Activated CD4-positive, alpha-beta T cell treated with anti-CD3 and anti-CD28 coated beads for 48 hours (primary cell): ENCODE measurements at regions not wholly inside any gene's neighbourhood (a gene's known extent, or its start where the extent isn't known, plus 50 kb on each side); places are given as distances from the start of the nearest gene placed in this dataset.

Experiments used
- DNase-seq: peaks from one replicate; pipeline ENCODE4 v3.0.0-alpha.2; 2020

DNA sequence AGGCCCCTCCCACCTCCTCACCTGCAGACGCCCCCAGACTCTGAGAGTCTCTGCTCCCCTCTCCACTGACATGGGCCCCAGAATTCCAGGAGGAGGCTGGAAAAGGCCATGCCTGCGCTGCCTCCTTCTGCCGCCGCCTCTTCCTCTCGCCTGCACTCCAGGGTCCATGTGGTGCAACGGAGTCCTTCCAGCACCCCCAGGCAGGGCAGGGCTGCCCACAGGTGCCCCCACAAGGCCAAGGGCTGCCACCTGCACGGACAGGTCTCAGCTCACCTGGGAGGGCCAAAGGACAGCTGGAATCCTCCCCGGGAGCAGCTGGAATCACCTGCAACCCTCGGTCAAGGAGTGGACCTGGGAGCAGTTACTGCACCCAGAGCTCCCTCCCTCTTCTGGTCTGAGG is 194.9 kb downstream of the RBFOX3 start:
- DNase-seq = no peak

DNA sequence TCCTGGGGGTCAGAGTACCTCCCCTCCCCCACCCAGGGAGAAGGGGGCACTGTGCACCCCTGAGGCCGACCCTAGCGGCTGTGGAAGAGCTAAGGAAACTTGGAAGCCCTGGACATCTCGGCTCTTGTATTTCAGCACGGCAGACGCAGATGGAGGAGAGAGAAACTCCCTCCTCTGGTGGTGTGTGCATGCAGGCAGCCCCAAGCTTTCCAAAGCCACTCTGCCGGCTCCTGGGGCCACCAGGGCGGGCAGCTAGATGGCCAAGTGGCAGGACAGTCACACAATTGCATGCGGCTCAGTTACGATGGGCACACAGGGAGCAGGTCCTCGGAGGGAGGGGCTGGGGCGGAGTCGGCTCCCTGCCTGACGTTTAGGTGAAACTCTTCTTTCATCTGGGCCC is 195.5 kb downstream of the RBFOX3 start:
- DNase-seq = no peak

DNA sequence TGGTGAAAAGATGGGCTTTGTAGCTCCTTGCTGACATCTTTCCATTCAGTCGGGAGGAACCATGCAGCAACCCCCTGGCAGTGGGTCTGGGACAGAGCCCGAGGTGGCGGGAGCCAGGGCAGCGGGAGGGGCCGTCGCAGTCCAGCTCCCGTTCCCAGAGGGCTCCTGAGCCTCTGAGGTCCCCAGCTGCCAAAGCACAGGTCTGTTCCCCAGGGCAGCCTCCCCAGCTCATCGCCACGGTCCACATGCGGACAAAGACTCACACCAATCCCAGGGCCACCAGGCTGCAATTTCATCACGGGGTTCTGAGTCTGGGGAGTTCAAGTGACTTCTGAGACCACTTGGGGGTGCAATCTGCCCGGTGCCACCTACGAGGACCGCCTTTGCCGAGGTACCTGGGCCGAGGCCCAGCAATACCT is 196.0 kb downstream of the RBFOX3 start:
- no peak for DNase-seq

DNA sequence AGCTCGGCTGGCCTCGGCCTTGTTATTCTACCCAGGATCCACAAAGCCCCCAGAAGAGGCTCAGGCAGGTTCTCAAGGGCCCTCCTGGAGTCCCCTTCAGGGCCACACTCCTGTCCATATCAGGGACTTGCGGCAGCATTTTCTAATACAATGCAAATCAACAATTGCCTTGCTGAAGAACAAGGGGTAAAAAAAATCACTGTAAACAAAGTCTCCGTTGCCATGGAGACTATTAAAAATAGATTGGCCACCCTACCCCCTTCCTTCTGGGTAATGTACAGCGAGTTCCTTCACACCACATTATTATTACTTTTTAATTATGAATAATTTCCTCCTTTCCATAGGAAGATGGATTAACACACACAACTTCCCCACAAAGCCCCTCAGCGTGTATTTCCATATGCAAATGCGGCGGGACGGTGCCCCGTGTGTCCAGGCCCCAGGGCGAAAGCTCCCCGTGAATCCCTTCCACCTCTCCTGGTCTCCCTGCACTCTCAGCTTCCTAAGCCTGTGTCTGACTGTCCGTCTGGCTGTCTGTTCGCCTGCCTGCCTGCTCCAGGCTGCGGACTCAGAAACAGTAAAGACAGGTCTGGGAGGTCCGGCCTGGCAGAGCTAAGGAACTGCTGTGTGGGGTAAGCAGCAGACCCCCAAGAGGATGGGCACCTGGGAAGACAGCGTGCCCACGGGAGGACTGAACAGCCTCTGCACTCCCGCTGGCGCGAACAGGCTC is 196.6 kb downstream of the RBFOX3 start:
- no peak for DNase-seq

DNA sequence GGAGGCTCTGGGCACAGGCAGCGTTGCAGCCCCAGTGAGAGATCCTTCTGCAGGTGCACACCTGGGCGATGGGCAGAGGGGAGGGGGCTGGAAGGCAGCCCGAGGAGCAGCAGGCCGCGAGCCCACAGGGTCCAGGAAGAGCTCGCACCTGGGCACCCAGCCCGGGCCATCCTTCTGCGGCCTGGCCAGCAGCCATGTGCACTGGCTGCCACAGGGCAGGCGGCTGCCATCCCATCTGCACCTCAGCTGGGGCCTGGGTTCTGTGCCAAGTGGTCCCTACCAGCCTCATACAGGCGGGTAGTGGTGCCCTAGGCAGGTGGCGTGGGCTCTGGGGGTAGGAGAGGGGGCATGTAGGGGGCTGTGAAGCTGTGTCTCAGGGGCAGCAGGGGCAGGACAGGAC is 197.2 kb downstream of the RBFOX3 start:
- DNase-seq = no peak

DNA sequence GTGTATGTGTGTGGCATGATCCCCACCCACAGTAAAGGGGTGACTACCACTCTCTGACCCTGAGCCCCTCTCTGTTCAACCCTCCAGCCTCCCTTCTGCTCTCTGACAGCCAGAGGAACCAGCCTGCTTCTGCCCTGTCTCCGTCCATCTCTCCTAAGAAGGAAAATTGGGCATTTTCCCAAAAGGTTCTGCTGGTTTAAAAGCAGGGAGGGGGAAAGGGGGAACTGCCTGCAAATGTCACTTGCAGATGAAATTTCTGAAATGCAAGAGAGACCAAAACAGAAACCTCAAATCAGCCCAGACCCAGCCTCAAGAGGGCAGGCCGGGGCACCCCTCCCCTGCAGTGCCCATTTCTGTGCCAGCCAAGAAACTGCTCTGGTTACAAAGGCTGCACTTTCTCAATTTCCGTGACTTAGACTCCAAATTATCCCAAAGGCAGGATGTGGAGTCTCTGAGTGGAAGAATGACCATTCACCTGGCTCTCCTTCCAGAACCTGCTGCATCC is 197.9 kb downstream of the RBFOX3 start:
- no peak for DNase-seq

DNA sequence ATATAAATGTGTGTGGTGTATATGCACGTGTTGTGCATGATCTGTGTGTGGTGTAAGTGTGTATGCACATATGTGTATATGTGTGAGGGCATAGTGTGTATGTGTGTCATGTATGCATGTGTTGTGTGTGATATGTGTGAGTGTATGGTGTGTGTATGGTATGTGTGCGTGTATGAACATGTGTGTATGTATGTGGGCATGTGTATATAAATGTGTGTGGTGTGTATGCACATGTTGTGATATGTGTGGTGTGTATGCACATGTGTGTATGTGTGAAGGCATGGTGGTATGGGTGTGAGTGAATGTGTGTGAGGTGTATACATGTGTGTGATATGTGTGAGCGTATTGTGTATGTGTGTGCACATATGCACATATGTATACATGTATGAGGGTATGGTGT is 198.7 kb downstream of the RBFOX3 start:
- no peak for DNase-seq

DNA sequence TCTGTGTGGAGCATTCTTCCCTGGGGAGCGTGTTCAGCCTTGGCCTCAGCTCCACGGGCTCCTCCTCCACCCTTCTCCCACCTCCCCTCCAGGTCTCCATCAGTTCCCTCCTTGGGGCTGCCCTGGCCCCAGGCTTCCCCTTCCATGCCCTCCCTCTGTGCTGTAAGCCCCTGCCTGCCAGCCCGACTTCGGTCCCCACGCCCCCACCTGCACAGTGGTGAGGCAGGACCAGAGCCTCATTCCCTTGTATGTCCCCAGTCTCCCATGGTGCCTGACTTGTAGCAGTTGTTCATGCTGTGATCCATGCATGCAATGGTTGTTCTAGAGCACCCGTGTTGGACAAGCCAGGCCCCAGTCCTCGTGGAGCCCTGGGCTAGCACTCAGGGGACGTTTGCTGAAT is 199.4 kb downstream of the RBFOX3 start:
- no peak for DNase-seq

- DNase-seq = no peak
Observed at GRCh38 chr17:79410681-79411080, 200.2 kb downstream of the RBFOX3 start.

DNA sequence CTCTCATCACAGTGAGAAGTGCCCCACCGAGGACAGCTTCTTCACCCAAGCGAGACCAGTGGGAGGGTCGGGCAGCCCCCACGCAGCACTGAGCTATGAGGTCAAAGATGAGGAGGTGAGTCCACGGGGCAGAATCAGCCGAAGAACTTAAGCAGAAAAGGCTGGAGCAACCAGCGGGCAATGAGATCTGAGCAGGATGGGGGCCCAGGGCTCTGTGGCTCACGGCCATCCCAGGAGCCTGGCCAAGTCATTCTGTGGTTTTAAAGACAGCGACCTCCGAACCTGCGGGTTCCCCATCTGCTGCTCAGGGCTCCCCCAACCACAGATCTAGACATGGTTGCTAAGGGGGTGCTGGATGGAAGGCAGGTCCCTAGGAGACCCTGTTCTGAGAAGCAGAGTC is 202.6 kb downstream of the RBFOX3 start:
- DNase-seq = no peak

DNA sequence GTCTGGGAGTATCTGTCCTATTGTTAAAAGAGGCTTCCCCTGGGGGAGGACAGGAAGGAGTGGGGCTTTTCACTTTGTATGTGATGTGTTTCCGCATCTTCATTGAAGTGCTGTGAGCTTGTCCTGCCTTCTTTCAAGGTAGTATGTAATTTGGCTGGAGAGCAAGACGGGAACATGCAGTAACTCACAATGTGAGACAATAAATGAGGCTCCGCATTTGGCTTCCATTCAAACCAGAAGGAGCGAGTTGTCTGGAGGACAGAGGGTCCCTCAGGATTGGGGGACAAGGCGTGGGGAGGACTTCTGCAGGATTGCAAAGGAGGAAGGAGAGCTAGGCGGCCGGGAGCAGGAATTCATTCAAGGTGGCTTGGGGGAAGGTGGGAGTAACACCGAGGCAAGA is 203.5 kb downstream of the RBFOX3 start:
- no peak for DNase-seq

GRCh38 chr17:79406316-79406715 is 204.5 kb downstream of the RBFOX3 start:
- no peak for DNase-seq

DNA sequence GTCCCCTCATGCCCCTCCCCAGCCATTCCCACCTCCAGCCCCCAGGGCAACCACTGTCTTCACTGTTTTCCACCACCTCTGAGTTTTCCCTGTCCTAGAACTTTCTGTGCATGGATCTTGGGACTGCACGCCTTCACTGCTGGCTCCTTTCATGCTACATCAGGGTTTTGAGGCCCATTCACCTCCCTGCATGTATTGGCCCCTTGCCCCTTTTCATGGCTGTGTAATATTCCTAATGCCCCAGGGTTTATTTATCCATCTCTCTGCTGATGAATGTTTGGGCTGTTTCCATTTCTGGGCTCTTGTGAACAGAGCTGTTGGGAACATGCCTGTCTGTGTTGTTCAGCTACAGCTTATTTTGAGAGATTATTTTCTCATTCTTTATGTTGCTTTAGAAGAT is 205.0 kb downstream of the RBFOX3 start:
- DNase-seq = no peak

DNA sequence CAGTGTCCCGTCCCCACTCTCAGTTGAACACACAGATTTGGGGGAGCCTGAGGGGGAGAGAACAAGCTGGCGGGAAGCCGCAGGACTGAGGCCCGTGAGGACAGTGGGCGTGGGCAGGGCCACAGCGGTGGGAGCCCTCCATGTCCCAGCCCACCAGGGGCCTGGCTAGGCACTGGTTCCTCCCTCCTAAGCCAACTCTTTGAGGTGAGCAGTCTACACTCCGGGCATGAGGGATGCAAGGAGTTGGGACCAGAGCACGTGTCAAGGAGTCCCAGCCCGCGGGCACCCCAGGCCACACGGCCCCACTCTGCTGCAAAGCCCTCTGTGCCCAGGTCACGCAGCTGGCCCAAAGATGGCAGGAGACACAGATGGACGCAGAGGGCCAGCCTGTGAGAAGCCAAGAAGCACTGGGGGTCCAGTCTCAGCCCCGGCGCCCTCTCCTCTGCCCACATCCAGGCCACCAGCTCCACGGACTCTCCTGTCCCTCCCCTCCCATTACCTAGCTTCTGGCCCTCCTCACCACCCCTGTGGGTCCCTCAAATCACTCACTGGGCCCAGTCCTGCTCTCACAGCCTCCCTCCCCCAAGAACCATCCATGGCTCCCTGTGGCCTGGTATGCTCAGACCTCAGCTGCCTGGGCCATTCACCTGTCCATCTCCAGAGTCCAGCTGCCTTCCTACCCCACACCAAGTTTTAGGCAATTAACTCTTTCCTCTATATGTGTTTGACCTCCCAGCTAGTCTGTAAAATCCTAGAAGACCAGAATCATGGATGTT is 206.5 kb downstream of the RBFOX3 start:
- DNase-seq = no peak

DNA sequence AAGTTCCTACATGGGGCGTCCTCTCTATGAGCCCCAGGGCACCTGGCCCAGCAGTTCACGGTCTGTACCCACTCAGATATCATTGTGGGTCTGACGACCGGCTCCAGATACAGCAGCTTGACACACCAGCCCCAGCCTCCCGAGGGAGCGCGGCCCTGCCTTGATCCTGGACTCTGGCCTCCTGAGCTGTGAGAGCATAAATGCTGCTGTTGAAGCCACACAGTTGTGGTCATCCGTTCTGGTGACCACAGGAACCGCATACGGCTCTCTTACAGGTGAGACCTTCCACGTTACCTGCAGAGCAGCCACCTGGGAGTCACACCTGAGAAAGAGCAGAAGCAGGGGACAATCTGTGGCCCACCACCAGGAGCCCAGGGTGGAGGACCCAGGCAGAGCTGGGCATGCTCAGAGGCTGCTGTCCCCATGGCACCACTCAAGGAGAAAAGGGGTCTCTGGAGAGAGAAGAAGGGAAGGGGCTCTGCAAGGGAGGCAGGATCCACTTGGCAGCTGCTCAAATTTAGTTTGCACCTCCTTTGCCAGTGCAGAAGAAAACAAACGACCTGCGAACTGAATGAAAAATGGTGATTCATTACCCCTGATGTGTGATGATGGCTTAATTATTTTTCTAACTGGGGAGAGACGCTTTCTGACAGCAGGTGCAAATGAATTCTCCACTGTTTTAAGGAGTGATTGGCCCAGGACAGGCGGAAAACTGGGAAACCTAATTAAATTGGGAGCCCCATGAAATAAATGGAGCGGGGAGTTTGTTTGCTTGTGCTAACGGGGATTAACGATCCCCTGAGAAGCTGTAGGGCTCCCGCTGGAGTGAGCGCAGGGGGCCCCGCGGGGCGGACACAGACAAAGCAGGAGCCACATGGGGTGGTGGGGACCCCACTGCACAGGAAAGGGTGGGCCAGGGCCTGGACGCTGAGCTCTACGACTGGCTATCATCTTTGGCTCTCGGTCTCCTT is 208.9 kb downstream of the RBFOX3 start:
- DNase-seq = no peak

GRCh38 chr17:79400989-79401703 is 209.7 kb downstream of the RBFOX3 start:
- peak; percentile 79 for DNase-seq

DNA sequence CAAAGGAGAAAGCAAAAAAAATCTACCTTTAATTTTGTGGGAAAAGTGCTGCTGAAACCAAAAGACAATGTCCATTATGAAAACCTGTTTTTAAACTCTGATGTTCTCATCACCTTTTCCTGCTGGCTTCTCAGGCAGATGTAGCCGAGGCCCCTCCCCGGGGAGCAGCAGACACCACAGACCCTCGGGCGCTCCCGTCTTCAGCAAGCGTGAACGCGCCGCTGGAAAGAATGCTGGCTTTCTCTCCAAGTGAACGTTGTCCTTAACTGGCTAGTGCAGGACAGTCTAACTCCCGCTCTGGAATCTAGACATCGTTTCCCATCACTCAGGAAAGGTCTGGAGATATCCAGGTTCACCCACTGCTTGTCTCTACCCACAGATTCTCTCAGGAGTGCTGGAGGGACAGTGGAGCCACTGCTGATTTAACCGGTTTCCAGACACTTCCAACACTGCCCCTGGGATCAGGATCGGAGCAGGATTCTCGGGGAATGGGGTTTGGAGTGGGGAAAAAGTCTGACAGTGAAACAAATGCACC is 211.2 kb downstream of the RBFOX3 start:
- DNase-seq = no peak

- DNase-seq = no peak
Observed at GRCh38 chr17:79398441-79398840, 212.4 kb downstream of the RBFOX3 start.

DNA sequence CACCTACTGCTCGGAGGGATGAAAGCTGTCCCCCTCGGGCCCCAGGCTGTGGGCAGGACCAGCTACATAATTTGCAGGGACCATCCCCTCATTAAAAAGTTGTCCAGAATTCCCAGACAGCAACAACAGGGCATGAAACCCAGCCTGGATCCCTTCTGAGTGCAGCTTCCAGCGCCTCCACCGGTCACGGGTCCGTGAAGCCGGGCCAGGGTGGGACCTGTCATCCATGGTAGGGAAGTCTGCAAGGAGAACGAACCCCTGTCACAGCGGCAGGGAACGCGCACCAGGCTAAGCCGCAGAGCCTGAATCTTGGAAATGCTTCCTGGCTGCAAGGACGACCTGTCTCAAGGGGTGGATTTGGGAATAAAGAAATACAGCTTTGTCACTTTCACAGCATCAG is 214.2 kb downstream of the RBFOX3 start:
- no peak for DNase-seq

DNA sequence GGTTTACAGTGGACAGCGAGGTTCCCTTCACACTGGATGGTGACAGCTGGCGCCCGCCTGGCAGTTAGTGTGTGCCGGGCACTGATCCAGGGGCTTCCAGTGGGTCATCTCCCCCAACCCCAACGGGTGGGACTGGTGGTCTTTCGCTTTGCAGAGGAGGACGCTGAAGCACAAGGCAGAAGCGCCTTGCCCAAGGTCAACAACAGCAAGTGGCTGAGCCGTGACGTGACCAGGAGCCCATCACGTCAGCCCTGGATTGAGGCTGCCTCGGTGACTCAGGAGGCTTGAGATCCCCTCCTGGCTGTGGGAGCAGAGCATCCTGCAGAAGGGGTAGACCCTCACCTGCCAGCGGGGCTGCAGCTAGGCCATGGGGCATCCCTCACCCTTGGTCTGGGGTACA is 215.3 kb downstream of the RBFOX3 start:
- no peak for DNase-seq

DNA sequence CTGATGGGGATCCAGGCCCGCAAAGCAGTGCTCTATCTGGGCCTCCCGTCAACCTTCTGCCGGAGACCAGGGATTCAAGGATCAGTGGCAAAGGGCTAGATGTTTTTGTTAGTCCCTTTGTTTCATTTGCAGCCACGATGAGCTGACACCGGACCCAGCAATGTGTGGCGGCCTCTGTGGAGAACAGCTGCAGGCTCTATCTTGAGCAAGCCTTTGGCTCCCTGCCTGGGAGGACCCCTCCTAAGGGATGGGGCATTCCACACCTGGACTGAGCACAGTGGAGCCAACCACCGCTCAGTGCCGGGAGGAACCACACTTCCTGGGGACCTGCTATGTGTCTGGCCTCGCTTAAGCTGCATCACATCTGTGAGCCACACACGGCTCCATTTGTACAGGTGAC is 215.8 kb downstream of the RBFOX3 start:
- no peak for DNase-seq

- peak; percentile 84 for DNase-seq
Observed at GRCh38 chr17:79393358-79394052, 217.3 kb downstream of the RBFOX3 start.
